Tibial nerve (tissue), 4 donors: ENCODE measurements at regions not wholly inside any gene's neighbourhood (a gene's known extent, or its start where the extent isn't known, plus 50 kb on each side); places are given as distances from the start of the nearest gene placed in this dataset.
A peak's percentile ranks its signal among the peaks of the same experiment; 100 is the strongest.
"Not testable (repeated sequence)": the region's sequence is repeated elsewhere in the genome, so short reads cannot be mapped to it uniquely, and the experiment has no call there.

ENCODE experiments used
- DNase-seq, 2 donors: peaks; one replicate each; pipeline ENCODE4 v3.0.0-alpha.2; 2019; ENCODE audit warnings: low spot score in 2 of 2
- H3K27ac ChIP-seq, 4 donors: fragments of 200-600 bp; sonication (generic) in 3 of 4; one replicate each; pipeline ENCODE4 v1.5.1; 2017 to 2019; ENCODE audit warnings: mild to moderate bottlenecking in 1 of 4
- H3K27me3 ChIP-seq, 2 donors: fragments of 200-600 bp; sonication (generic) in 1 of 2; one replicate each; pipeline versions ENCODE4 v1.5.1 to v1.6.0; 2017 to 2019
- H3K36me3 ChIP-seq, 3 donors: fragments of 200-600 bp; sonication (generic); one replicate each; pipeline ENCODE4 v1.5.1; 2018 to 2019
- H3K4me1 ChIP-seq, 4 donors: fragments of 200-600 bp; sonication (generic) in 3 of 4; one replicate each; pipeline ENCODE4 v1.5.1; 2017 to 2019
- H3K4me3 ChIP-seq, 4 donors: fragments of 200-600 bp; sonication (generic) in 3 of 4; one replicate each; pipeline ENCODE4 v1.5.1; 2017 to 2019; ENCODE audit warnings: mild to moderate bottlenecking in 1 of 4, moderate library complexity in 1 of 4
- H3K9me3 ChIP-seq, 4 donors: fragments of 200-600 bp; sonication (generic) in 3 of 4; one replicate each; pipeline ENCODE4 v1.5.1; 2017 to 2019
- EP300 ChIP-seq, 2 donors: sonication (generic); formaldehyde crosslinking; IDR thresholded peaks; one replicate each; pipeline ENCODE4 v1.6.1; 2017; ENCODE audit warnings: antibody characterized with exemption in 2 of 2, mild to moderate bottlenecking in 1 of 2
- WGBS, 2 donors: methylation state at CpG; one replicate each; pipeline ENCODE4 v1.1.5; 2018; 5-methylcytosine and 5-hydroxymethylcytosine counted together

DNA sequence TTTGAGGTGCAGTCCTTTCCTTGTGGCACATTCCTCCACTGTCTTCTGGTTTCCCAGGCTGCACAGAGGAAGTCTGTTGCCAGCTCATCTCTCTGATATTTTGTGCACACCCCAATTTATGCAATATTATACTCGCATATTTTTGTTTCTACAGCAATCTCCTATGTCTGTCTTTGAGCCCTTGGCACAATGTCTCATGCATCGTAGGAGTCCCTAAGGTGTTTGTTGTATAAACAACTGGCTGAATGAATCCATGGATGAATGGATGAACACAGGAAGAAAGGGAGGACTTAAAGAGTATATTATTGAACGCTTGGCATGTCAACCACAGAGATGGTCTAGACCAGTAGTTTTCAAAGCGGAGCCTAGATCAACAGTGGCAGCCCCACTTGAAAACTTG lies 2907.0 kb downstream of the RPIA start:
- H3K27ac ChIP-seq, H3K36me3 ChIP-seq, H3K4me3 ChIP-seq, H3K4me1 ChIP-seq, DNase-seq, H3K9me3 ChIP-seq, H3K27me3 ChIP-seq: not testable (repeated sequence)
- WGBS, 2 donors, result 87 to 89% methylated on average over 4 of the region's 4 CpGs

DNA sequence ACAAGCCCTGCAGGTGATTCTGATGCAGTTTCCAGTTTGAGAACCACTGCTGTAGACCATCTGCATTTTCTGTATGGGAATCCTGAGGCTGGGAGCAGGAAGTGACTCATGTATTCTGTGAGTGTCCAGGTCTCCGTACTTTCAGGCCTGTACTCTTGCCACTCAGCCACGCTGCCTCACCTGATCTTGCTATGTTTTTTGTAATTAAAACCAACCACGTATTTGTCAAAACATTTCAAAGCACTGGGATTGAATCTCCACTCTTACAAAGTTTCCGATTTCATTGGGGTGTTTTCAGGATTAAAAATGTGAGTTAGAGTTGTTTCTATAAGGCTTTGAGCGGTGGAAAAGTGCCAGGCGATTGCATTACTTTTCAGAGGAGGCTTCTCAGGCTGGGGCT lies 2907.5 kb downstream of the RPIA start:
- H3K27me3 ChIP-seq, H3K9me3 ChIP-seq, H3K4me1 ChIP-seq, H3K4me3 ChIP-seq, H3K27ac ChIP-seq, DNase-seq, H3K36me3 ChIP-seq: not testable (repeated sequence)
- WGBS, 2 donors, result 68 to 82% methylated on average over 6 of the region's 6 CpGs

- not testable (repeated sequence) for H3K27me3 ChIP-seq, H3K4me3 ChIP-seq, H3K27ac ChIP-seq, H3K36me3 ChIP-seq, H3K9me3 ChIP-seq, H3K4me1 ChIP-seq, DNase-seq
- WGBS, 2 donors, result 73 to 79% methylated on average over 1 of the region's 1 CpG
Observed at GRCh38 chr2:91602860-91603259, 2911.4 kb downstream of the RPIA start.

DNA sequence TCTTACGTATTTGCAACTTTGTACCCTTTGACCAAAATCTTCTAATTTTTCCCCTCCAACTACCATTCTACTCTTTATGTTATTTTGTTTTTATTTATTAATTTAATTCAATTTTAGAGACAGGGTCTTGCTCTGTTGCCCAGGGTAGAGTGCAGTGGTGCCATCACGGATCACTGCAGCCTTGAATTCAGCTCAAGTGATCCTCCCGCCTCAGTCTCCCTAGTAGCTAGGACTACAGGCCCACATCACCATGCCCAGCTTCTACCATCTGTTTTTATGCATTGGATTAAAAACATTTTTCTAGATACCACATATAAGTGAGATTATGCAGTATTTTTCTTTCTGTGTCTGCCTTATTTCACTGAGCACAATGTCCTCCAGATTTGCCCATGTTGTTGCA lies 2912.5 kb downstream of the RPIA start:
- not testable (repeated sequence) for DNase-seq, H3K9me3 ChIP-seq, H3K27me3 ChIP-seq, H3K4me3 ChIP-seq, H3K36me3 ChIP-seq, H3K27ac ChIP-seq, H3K4me1 ChIP-seq
- WGBS, 2 donors, result 71 to 75% methylated on average over 2 of the region's 3 CpGs

DNA sequence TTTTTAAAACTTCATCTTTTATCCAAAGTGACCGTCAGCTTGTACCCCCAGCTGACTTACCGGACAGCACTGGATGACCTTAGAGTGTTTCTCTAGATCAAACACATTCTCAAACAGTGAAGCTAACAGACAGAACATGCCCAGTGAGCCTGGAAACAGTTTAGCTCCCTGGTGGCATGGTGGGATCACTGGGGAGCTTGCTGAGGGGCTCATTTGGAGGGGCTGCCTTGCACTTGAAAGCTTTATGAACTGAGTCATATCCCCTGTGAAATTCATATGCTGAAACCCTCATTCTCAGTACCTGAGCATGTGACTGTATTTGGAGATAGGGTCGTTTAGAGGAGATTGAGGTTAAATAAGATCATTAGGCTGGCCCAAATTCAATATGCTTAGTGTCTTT lies 2913.2 kb downstream of the RPIA start:
- H3K9me3 ChIP-seq, H3K27me3 ChIP-seq, DNase-seq, H3K4me1 ChIP-seq, H3K4me3 ChIP-seq, H3K36me3 ChIP-seq, H3K27ac ChIP-seq: not testable (repeated sequence)
- WGBS, 2 donors, result 79 to 85% methylated on average over 3 of the region's 3 CpGs

- not testable (repeated sequence) for H3K9me3 ChIP-seq, H3K4me3 ChIP-seq, H3K27ac ChIP-seq, DNase-seq, H3K4me1 ChIP-seq, H3K27me3 ChIP-seq, H3K36me3 ChIP-seq
- WGBS, 2 donors, result 83 to 92% methylated on average over 7 of the region's 7 CpGs
Observed at GRCh38 chr2:91623739-91624138, 2932.3 kb downstream of the RPIA start.

- not testable (repeated sequence) for DNase-seq, H3K4me3 ChIP-seq, H3K27me3 ChIP-seq, H3K36me3 ChIP-seq, H3K27ac ChIP-seq, H3K4me1 ChIP-seq, H3K9me3 ChIP-seq
- 65 to 75% methylated on average over 4 to 6 of the region's 11 CpGs for WGBS, 2 donors
Observed at GRCh38 chr2:91628471-91628870, 2937.0 kb downstream of the RPIA start.

DNA sequence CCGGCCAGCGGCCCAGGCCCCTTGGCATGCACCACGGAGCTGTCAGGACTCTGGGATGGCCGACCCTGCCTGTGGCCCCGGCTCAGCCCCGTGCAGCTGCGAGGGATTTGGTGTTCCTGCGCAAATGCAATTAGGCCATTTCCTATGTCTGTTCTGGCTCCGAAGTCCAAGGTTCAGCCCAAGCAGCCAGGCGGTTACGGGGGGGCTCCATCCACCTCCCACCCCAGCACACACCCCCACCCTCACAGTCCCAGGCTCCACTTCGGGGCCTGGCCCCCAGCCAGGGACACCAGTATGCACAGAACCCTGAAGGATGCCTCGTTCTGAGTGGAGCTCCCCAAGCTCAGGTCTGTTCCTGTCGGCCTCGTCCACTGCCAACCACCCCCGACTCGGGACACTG lies 2965.7 kb downstream of the RPIA start:
- H3K4me1 ChIP-seq, H3K27me3 ChIP-seq, H3K27ac ChIP-seq, H3K9me3 ChIP-seq, H3K36me3 ChIP-seq: not testable (repeated sequence)
- H3K4me3 ChIP-seq, result peak overlapping the region in 1 of 4 donors; percentile 3
- WGBS, 2 donors, result 73 to 86% methylated on average over 5 to 6 of the region's 17 CpGs
- peak in 1 of 2 donors; percentile 10 for DNase-seq

- H3K27ac ChIP-seq, H3K36me3 ChIP-seq, H3K9me3 ChIP-seq, H3K4me1 ChIP-seq, DNase-seq, H3K27me3 ChIP-seq: not testable (repeated sequence)
- 80 to 83% methylated on average over 6 to 7 of the region's 12 CpGs for WGBS, 2 donors
- H3K4me3 ChIP-seq, result peak overlapping the region in 1 of 4 donors; percentile 17
Observed at GRCh38 chr2:91658336-91658735, 2966.9 kb downstream of the RPIA start.

DNA sequence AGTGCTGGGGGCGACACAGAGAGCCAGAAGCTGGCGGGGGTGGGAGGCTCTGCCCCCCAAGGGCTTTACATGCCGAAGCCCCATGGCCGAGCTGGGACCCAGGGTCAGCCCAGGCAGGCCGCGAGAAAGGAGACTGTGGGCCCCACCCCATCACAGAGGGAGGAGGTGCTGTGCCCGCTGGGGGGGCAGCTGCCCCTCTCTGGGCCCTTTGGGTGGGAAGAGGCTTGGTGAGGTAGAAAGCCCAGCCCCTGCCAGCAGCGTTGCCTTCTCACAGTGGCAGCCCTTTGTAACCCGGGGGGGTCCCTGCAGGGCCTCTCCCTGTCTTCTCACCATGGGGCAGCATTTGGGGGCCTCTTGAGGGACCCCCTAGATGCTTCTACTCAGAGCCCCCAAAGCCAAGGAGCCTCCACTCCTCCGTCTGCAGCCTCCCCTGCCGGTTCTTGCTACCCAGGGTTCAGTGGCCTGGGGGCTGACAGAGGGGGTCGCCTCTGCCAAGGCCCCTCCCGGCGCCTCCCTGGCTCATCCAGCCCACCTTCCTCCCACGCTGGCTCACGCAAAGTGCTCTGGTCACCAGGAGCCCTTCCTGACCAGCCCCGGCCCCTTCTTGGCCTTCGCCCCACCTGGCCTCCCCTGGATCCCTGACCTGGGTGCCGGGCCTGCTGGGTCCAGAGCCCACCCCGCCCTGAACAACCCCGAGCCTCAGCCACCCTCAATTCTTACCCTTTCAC lies 2967.9 kb downstream of the RPIA start:
- H3K36me3 ChIP-seq, H3K27ac ChIP-seq, H3K9me3 ChIP-seq, DNase-seq, H3K4me1 ChIP-seq, H3K27me3 ChIP-seq: not testable (repeated sequence)
- peak overlapping the region in 2 of 4 donors; percentile 20 to 56 for H3K4me3 ChIP-seq
- WGBS, 2 donors, result 67% methylated on average over 1 of the region's 21 CpGs; no CpG with 5 or more reads in 1 of the 2 donors

DNA sequence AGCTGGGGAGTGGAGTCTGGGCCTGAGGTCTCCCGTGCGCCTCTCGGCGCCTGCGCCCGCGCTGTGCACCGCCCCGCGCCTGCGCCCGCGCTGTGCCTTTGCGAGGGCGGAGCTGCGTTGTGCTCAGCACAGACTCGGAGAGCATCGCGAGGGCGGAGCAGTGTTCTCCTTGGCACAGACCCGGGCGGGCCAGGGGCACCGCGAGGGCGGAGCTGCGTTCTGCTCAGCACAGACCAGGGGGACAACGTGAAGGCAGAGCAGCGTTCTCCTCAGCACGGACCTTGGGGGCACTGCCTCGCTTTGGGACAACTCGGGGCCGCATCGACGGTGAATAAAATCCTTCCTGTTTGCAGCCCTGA lies 2968.4 kb downstream of the RPIA start:
- not testable (repeated sequence) for H3K9me3 ChIP-seq, DNase-seq, H3K36me3 ChIP-seq, H3K4me1 ChIP-seq, H3K27ac ChIP-seq, H3K27me3 ChIP-seq
- WGBS, 2 donors, result no CpG with 5 or more reads among the region's 34 CpGs
- TF ChIP-seq EP300 (IDR thresholded peaks at IDR 0.05), result peak in 1 of 2 donors; percentile 12
- peak overlapping the region in 2 of 4 donors; percentile 20 to 56 for H3K4me3 ChIP-seq

GRCh38 chr2:91667341-91667740 lies 2975.9 kb downstream of the RPIA start:
- H3K36me3 ChIP-seq, H3K4me3 ChIP-seq, H3K9me3 ChIP-seq, H3K27me3 ChIP-seq, H3K27ac ChIP-seq, H3K4me1 ChIP-seq, DNase-seq: not testable (repeated sequence)
- WGBS, 2 donors, result 67% methylated on average over 1 of the region's 2 CpGs; no CpG with 5 or more reads in 1 of the 2 donors

GRCh38 chr2:91685541-91685940 lies 2994.1 kb downstream of the RPIA start:
- H3K4me3 ChIP-seq, DNase-seq, H3K27ac ChIP-seq, H3K36me3 ChIP-seq, H3K4me1 ChIP-seq, H3K9me3 ChIP-seq, H3K27me3 ChIP-seq: not testable (repeated sequence)
- WGBS, 2 donors, result no CpG with 5 or more reads among the region's 36 CpGs

DNA sequence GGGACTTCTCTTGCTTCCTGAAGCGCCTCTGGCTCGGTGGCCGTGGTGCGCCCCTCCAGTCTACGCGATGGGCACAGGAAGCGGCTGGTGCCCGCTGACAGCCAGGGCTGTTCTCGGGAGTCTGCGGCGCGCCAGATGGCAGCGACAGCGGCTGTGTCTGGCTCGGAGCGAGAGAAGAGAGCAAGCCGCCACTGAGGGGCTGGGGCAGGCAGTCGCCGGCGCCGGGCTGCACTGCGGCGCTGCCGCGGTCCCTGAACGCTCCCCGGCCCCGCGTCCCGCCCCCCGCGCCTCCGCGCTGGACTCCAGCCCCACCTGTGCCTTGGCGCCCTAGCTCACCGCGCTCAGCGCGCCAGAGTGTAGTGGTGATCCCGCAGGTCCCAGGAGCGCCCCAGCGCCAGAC lies 2994.6 kb downstream of the RPIA start:
- not testable (repeated sequence) for H3K9me3 ChIP-seq, H3K27me3 ChIP-seq, H3K36me3 ChIP-seq, H3K4me1 ChIP-seq, H3K27ac ChIP-seq, DNase-seq
- WGBS, 2 donors, result no CpG with 5 or more reads among the region's 42 CpGs
- H3K4me3 ChIP-seq, result peak overlapping the region in 1 of 4 donors; percentile 8
